A673 (cell line): ENCODE measurements at regions not wholly inside any gene's neighbourhood (a gene's known extent, or its start where the extent isn't known, plus 50 kb on each side); places are given as distances from the start of the nearest gene placed in this dataset.
"Not testable (repeated sequence)": the region's sequence is repeated elsewhere in the genome, so short reads cannot be mapped to it uniquely, and the experiment has no call there.

ENCODE experiments used
- BruUV-seq: library from RNA; stranded (reverse); fragments of 400-500 nt; replicated peaks from 2 replicates; lab custom pipeline; 2021; lab: Mats Ljungman, UMichigan
- CTCF ChIA-PET: fragments of 300-600 bp; sonication (Branson Sonifier 250); formaldehyde crosslinking; loops from one replicate; lab custom pipeline; 2022; ENCODE audit warnings: antibody characterized with exemption; lab: Charles Lee
- POLR2A ChIA-PET: fragments of 300-600 bp; sonication (Branson Sonifier 250); formaldehyde crosslinking; loops from one replicate; lab custom pipeline; 2022; ENCODE audit warnings: antibody characterized with exemption; ENCODE audit not compliant: low non-redundant PET; lab: Charles Lee
- DNase-seq: peaks from one replicate; pipeline ENCODE4 v3.0.0-alpha.2; 2015; ENCODE audit warnings: low spot score
- H3K27ac ChIP-seq: fragments of 200-600 bp; sonication (generic); 2 replicates; pipeline ENCODE4 v1.5.1; 2016; ENCODE audit warnings: mixed run types, low read depth, mild to moderate bottlenecking, mixed read lengths, antibody characterized with exemption, low read length; ENCODE audit not compliant: poor library complexity, severe bottlenecking
- H3K27me3 ChIP-seq: fragments of 200-600 bp; sonication (generic); replicated peaks from 2 replicates; pipeline ENCODE4 v1.6.1; 2017; ENCODE audit warnings: mixed run types, low read depth, mild to moderate bottlenecking, mixed read lengths, antibody characterized with exemption, low read length; ENCODE audit not compliant: insufficient read depth, poor library complexity
- H3K36me3 ChIP-seq: fragments of 200-600 bp; sonication (generic); 2 replicates; pipeline ENCODE4 v1.6.1; 2016; ENCODE audit warnings: mixed run types, mild to moderate bottlenecking, mixed read lengths, antibody characterized with exemption, low read length; ENCODE audit not compliant: insufficient read depth, poor library complexity, severe bottlenecking
- H3K4me1 ChIP-seq: fragments of 200-600 bp; sonication (generic); 2 replicates; pipeline ENCODE4 v1.6.1; 2017; ENCODE audit warnings: mixed run types, mild to moderate bottlenecking, mixed read lengths, antibody characterized with exemption, low read length; ENCODE audit not compliant: insufficient read depth, poor library complexity, severe bottlenecking
- H3K4me3 ChIP-seq: fragments of 200-600 bp; sonication (generic); 2 replicates; pipeline ENCODE4 v1.5.1; 2016; ENCODE audit warnings: low read depth, mixed run types, mild to moderate bottlenecking, mixed read lengths, low read length; ENCODE audit not compliant: poor library complexity, severe bottlenecking
- H3K9me3 ChIP-seq: fragments of 200-600 bp; sonication (generic); 2 replicates; pipeline ENCODE4 v1.6.1; 2016; ENCODE audit warnings: mixed run types, low read depth, mild to moderate bottlenecking, mixed read lengths, antibody characterized with exemption, low read length; ENCODE audit not compliant: poor library complexity, severe bottlenecking
- EZH2 ChIP-seq: fragments of 200-600 bp; sonication (generic); IDR thresholded peaks from 2 replicates; pipeline ENCODE4 v1.6.1; 2017; ENCODE audit warnings: borderline replicate concordance, low read depth, mild to moderate bottlenecking, mixed read lengths, antibody characterized with exemption, low read length; ENCODE audit not compliant: poor library complexity, severe bottlenecking
- intact Hi-C: fragments of 100-400 bp; cut with micrococcal nuclease; formaldehyde crosslinking; loops from one replicate; pipeline ENCODE4 v1.10.0; 2022; ENCODE audit not compliant: unreplicated experiment
- TF ChIP-seq, protein P1 (sequence below): fragments of 300-800, 200-600 bp; sonication (generic); conservative IDR thresholded peaks from 2 replicates; pipeline ENCODE4 v1.5.1; 2017; ENCODE audit warnings: low read depth, mild to moderate bottlenecking, antibody characterized with exemption, low read length, moderate library complexity, mixed read lengths

DNA sequence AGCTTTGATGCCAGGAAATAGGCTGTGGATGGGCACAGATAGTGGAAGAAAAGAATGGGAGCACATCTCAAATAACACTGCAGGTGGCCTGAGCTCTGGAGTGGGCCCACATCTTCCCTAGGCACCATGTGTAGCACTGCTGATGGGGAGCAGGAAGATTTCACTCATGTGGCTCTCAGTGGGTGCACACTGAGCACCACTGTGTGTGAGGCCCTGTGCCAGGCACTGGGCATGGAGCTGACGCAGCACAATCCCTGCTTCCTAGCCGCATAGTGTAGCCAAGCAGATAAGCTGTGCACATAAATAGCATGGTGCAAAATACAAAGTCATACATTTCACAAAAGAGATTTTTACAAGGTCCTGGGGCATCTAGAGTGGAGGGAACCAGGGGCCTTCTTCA lies 101.6 kb downstream of the MOBP start:
- Histone ChIP-seq H3K27ac (no peak overlapping the region), H3K36me3 (no peaks in the 10 kb centered on the region), H3K4me1 (no peaks in the 10 kb centered on the region), H3K4me3 (no peak overlapping the region), H3K27me3 (no peaks in the 10 kb centered on the region), H3K9me3 (no peaks in the 10 kb centered on the region)
- ChIA-PET POLR2A (no interaction called here), CTCF (no interaction called here)
- no peak for TF ChIP-seq EZH2
- TF ChIP-seq, protein P1, sequence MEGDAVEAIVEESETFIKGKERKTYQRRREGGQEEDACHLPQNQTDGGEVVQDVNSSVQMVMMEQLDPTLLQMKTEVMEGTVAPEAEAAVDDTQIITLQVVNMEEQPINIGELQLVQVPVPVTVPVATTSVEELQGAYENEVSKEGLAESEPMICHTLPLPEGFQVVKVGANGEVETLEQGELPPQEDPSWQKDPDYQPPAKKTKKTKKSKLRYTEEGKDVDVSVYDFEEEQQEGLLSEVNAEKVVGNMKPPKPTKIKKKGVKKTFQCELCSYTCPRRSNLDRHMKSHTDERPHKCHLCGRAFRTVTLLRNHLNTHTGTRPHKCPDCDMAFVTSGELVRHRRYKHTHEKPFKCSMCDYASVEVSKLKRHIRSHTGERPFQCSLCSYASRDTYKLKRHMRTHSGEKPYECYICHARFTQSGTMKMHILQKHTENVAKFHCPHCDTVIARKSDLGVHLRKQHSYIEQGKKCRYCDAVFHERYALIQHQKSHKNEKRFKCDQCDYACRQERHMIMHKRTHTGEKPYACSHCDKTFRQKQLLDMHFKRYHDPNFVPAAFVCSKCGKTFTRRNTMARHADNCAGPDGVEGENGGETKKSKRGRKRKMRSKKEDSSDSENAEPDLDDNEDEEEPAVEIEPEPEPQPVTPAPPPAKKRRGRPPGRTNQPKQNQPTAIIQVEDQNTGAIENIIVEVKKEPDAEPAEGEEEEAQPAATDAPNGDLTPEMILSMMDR: no peak
- no peak for DNase-seq
- BruUV-seq: no TSS peak
- intact Hi-C loops: no loop called here

DNA sequence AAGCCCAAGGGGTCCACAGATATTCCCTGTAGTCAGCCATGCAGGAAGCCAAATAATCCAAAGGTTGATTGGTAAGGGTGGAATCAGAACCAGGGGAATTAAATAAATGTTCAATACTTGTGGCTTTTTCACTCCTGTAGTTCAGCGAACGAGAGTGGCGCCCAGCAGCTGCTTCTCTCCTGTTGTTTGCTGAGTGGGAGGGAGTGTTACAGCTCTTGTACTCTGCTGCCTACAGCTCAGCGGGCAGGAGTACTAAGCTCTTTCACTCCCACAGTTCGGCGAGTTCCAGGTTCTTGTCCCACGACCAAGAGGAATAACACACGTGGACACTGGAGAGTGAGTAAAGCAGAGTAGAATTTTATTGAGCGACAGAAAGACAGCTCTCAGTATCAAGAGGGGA lies 105.9 kb downstream of the MOBP start:
- no peaks in the 10 kb centered on the region for H3K36me3 ChIP-seq
- ChIA-PET POLR2A (no interaction called here), CTCF (no interaction called here)
- H3K9me3 ChIP-seq: no peaks in the 10 kb centered on the region
- H3K4me1 ChIP-seq: no peaks in the 10 kb centered on the region
- H3K27ac ChIP-seq: no peak overlapping the region
- H3K4me3 ChIP-seq: no peak overlapping the region
- TF ChIP-seq, protein P1: no peak
- no peak for TF ChIP-seq EZH2
- no peaks in the 10 kb centered on the region for H3K27me3 ChIP-seq
- BruUV-seq: no TSS peak
- intact Hi-C loops: no loop called here
- no peak for DNase-seq

DNA sequence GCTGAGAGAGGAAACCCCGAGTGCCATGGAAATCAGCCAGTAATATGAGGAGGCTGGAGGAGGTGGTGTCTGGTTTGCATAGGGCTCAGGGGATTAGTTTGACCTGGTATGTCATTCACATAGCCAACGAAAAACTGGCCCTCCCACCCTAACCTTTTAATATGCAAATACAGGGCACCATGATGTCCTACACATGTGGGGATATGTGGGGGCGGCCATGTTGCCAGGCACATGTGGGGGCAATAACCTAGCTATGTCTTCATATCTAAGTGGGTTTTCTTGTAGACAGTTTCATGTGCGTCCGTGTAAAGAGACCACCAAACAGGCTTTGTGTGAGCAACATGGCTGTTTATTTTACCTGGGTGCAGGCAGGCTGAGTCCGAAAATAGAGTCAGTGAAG lies 110.1 kb downstream of the MOBP start:
- Histone ChIP-seq H3K36me3 (no peaks in the 10 kb centered on the region), H3K4me1 (no peaks in the 10 kb centered on the region), H3K27ac (no peak overlapping the region), H3K27me3 (no peaks in the 10 kb centered on the region), H3K4me3 (no peak overlapping the region), H3K9me3 (no peaks in the 10 kb centered on the region)
- no TSS peak for BruUV-seq
- TF ChIP-seq, protein P1: no peak
- no peak for TF ChIP-seq EZH2
- POLR2A ChIA-PET: no interaction called here
- intact Hi-C loops: no loop called here
- CTCF ChIA-PET: no interaction called here
- DNase-seq: no peak

DNA sequence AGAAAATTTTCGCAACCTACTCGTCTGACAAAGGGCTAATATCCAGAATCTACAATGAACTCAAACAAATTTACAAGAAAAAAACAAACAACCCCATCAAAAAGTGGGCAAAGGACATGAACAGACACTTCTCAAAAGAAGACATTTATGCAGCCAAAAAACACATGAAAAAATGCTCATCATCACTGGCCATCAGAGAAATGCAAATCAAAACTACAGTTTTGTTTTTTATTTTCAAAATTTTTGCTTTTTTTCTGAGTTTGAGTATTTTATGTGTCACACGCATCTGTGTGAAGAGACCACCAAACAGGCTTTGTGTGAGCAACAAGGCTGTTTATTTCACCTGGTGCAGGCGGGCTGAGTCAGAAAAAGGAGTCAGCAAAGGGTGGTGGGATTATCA lies 118.7 kb downstream of the MOBP start:
- POLR2A ChIA-PET, H3K27ac ChIP-seq, H3K9me3 ChIP-seq, H3K27me3 ChIP-seq, H3K4me1 ChIP-seq, CTCF ChIA-PET, H3K36me3 ChIP-seq, BruUV-seq, DNase-seq, intact Hi-C loops, H3K4me3 ChIP-seq: not testable (repeated sequence)
